ENCODE measurements at regions not wholly inside any gene's neighbourhood (a gene's known extent, or its start where the extent isn't known, plus 50 kb on each side); places are given as distances from the start of the nearest gene placed in this dataset.

DNA sequence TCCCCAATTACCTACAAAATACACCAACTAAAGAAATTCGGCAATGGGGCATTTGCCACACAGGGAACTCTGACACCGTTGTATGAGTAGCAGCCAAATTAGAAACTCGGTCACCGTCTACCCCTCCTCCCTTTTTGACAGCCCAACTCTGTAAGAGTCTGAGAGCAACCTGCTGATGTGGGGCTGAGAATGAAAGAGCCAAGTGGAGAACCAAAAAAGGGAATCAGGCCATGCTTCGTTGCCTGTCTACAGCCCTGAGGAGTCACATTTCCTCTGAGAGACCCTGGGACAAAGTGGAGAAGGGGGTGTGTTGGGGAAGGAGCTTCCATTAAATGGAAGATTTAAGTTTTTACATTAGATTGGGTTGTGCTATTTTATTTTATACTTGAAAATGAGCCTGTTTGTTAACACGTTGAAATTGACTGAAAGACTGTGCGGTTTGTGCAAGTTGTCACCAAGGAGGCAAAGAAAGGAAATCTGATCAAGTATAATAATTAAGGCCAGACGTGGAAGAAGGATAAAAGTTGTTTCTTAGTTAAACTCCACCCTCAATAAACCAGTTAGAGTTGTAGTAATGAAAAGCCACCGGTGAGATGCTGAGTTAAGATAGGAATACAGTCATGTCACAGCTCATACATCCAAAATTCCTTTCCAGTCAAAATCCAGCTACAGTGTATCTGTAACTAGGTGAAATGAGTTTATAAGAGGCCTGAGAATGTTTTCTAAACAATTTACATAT is 131.7 kb upstream of the CREB1 start:
- TF ChIP-seq EZH2phosphoT487 (IDR thresholded peaks at IDR 0.05; ENCODE audit: low read depth) = no peak
- TF ChIP-seq, protein P1, sequence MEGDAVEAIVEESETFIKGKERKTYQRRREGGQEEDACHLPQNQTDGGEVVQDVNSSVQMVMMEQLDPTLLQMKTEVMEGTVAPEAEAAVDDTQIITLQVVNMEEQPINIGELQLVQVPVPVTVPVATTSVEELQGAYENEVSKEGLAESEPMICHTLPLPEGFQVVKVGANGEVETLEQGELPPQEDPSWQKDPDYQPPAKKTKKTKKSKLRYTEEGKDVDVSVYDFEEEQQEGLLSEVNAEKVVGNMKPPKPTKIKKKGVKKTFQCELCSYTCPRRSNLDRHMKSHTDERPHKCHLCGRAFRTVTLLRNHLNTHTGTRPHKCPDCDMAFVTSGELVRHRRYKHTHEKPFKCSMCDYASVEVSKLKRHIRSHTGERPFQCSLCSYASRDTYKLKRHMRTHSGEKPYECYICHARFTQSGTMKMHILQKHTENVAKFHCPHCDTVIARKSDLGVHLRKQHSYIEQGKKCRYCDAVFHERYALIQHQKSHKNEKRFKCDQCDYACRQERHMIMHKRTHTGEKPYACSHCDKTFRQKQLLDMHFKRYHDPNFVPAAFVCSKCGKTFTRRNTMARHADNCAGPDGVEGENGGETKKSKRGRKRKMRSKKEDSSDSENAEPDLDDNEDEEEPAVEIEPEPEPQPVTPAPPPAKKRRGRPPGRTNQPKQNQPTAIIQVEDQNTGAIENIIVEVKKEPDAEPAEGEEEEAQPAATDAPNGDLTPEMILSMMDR (IDR thresholded peaks at IDR 0.05; ENCODE audit: low read depth, low read length) = no peak

All from OCI-LY3 (cell line).